ENCODE measurements at regions not wholly inside any gene's neighbourhood (a gene's known extent, or its start where the extent isn't known, plus 50 kb on each side); places are given as distances from the start of the nearest gene placed in this dataset.
"Not testable (repeated sequence)": the region's sequence is repeated elsewhere in the genome, so short reads cannot be mapped to it uniquely, and the experiment has no call there.

GRCh38 chr21:33998402-33998801 is 75.0 kb upstream of the MRPS6 start:
- DNase-seq (ENCODE audit: extremely low spot score) = no peak
- CTCF ChIA-PET = no interaction called here
- POLR2A ChIA-PET = no interaction called here
- no peak for TF ChIP-seq L3MBTL2 (conservative IDR thresholded peaks at IDR 0.05)
- TF ChIP-seq FOXM1 (IDR thresholded peaks at IDR 0.05; ENCODE audit: borderline replicate concordance) = no peak
- TF ChIP-seq FOXK2 (IDR thresholded peaks at IDR 0.05) = no peak
- TF ChIP-seq ZNF384 (IDR thresholded peaks at IDR 0.05) = no peak
- TF ChIP-seq CTBP1 (IDR thresholded peaks at IDR 0.05; ENCODE audit: borderline replicate concordance) = no peak
- no peak for TF ChIP-seq ELF4 (IDR thresholded peaks at IDR 0.05)
- TF ChIP-seq BHLHE40 (IDR thresholded peaks at IDR 0.05; ENCODE audit: borderline replicate concordance) = no peak
- TF ChIP-seq SUZ12 (IDR thresholded peaks at IDR 0.05) = no peak
- no peak for TF ChIP-seq FOXA1 (IDR thresholded peaks at IDR 0.05)
- TF ChIP-seq PKNOX1 (IDR thresholded peaks at IDR 0.05) = no peak
- TF ChIP-seq NFRKB (IDR thresholded peaks at IDR 0.05) = no peak
- no peak for TF ChIP-seq LEF1 (IDR thresholded peaks at IDR 0.05; ENCODE audit: borderline replicate concordance)
- no peak for TF ChIP-seq SP1 (IDR thresholded peaks at IDR 0.05)
- no peak for TF ChIP-seq ARNT (IDR thresholded peaks at IDR 0.05)
- TF ChIP-seq HDGF (IDR thresholded peaks at IDR 0.05; ENCODE audit: borderline replicate concordance) = no peak
- TF ChIP-seq TARDBP (IDR thresholded peaks at IDR 0.05) = no peak

GRCh38 chr21:33997436-33997835 is 75.9 kb upstream of the MRPS6 start:
- no peak for TF ChIP-seq ELF4 (IDR thresholded peaks at IDR 0.05)
- no peak for TF ChIP-seq HDGF (IDR thresholded peaks at IDR 0.05; ENCODE audit: borderline replicate concordance)
- no peak for TF ChIP-seq BHLHE40 (IDR thresholded peaks at IDR 0.05; ENCODE audit: borderline replicate concordance)
- no peak for TF ChIP-seq FOXA1 (IDR thresholded peaks at IDR 0.05)
- no peak for TF ChIP-seq FOXK2 (IDR thresholded peaks at IDR 0.05)
- TF ChIP-seq SUZ12 (IDR thresholded peaks at IDR 0.05) = no peak
- TF ChIP-seq ZNF384 (IDR thresholded peaks at IDR 0.05) = no peak
- TF ChIP-seq FOXM1 (IDR thresholded peaks at IDR 0.05; ENCODE audit: borderline replicate concordance) = no peak
- no peak for TF ChIP-seq PKNOX1 (IDR thresholded peaks at IDR 0.05)
- TF ChIP-seq ARNT (IDR thresholded peaks at IDR 0.05) = no peak
- TF ChIP-seq LEF1 (IDR thresholded peaks at IDR 0.05; ENCODE audit: borderline replicate concordance) = no peak
- no peak for TF ChIP-seq CTBP1 (IDR thresholded peaks at IDR 0.05; ENCODE audit: borderline replicate concordance)
- TF ChIP-seq SP1 (IDR thresholded peaks at IDR 0.05) = no peak
- no peak for TF ChIP-seq NFRKB (IDR thresholded peaks at IDR 0.05)
- no peak for TF ChIP-seq TARDBP (IDR thresholded peaks at IDR 0.05)
- no peak for TF ChIP-seq L3MBTL2 (conservative IDR thresholded peaks at IDR 0.05)
- CTCF ChIA-PET = no interaction called here
- no peak for DNase-seq (ENCODE audit: extremely low spot score)
- POLR2A ChIA-PET = no interaction called here

- CTCF ChIA-PET = no interaction called here
- TF ChIP-seq ARNT (IDR thresholded peaks at IDR 0.05) = no peak
- TF ChIP-seq TARDBP (IDR thresholded peaks at IDR 0.05) = no peak
- no peak for TF ChIP-seq HDGF (IDR thresholded peaks at IDR 0.05; ENCODE audit: borderline replicate concordance)
- no peak for TF ChIP-seq PKNOX1 (IDR thresholded peaks at IDR 0.05)
- TF ChIP-seq FOXA1 (IDR thresholded peaks at IDR 0.05) = no peak
- no peak for TF ChIP-seq BHLHE40 (IDR thresholded peaks at IDR 0.05; ENCODE audit: borderline replicate concordance)
- TF ChIP-seq SUZ12 (IDR thresholded peaks at IDR 0.05) = no peak
- TF ChIP-seq FOXK2 (IDR thresholded peaks at IDR 0.05) = no peak
- TF ChIP-seq ZNF384 (IDR thresholded peaks at IDR 0.05) = no peak
- no peak for TF ChIP-seq L3MBTL2 (conservative IDR thresholded peaks at IDR 0.05)
- no peak for TF ChIP-seq LEF1 (IDR thresholded peaks at IDR 0.05; ENCODE audit: borderline replicate concordance)
- TF ChIP-seq SP1 (IDR thresholded peaks at IDR 0.05) = no peak
- TF ChIP-seq NFRKB (IDR thresholded peaks at IDR 0.05) = no peak
- POLR2A ChIA-PET = no interaction called here
- DNase-seq (ENCODE audit: extremely low spot score) = no peak
Measured at GRCh38 chr21:33994373-33994772, 78.8 kb upstream of the ATP5PO start.

GRCh38 chr21:33993286-33994231 is 78.0 kb upstream of the ATP5PO start:
- ChIA-PET CTCF (no interaction called here), POLR2A (no interaction called here)
- no peak for DNase-seq (ENCODE audit: extremely low spot score)
- no peak for TF ChIP-seq L3MBTL2 (conservative IDR thresholded peaks at IDR 0.05)
- TF ChIP-seq ZNF384 (IDR thresholded peaks at IDR 0.05) = no peak
- TF ChIP-seq FOXM1 (IDR thresholded peaks at IDR 0.05; ENCODE audit: borderline replicate concordance) = no peak
- TF ChIP-seq SUZ12 (IDR thresholded peaks at IDR 0.05) = no peak
- no peak for TF ChIP-seq SP1 (IDR thresholded peaks at IDR 0.05)
- TF ChIP-seq PKNOX1 (IDR thresholded peaks at IDR 0.05) = no peak
- TF ChIP-seq ELF4 (IDR thresholded peaks at IDR 0.05) = no peak
- TF ChIP-seq FOXA1 (IDR thresholded peaks at IDR 0.05) = no peak
- TF ChIP-seq CTBP1 (IDR thresholded peaks at IDR 0.05; ENCODE audit: borderline replicate concordance) = no peak
- no peak for TF ChIP-seq ARNT (IDR thresholded peaks at IDR 0.05)
- no peak for TF ChIP-seq FOXK2 (IDR thresholded peaks at IDR 0.05)
- no peak for TF ChIP-seq TARDBP (IDR thresholded peaks at IDR 0.05)

- CTCF ChIA-PET; DNase-seq (ENCODE audit: extremely low spot score); POLR2A ChIA-PET: not testable (repeated sequence)
Measured at GRCh38 chr21:33992412-33992811, 76.8 kb upstream of the ATP5PO start.
